Thoracic aorta (tissue), 2 donors: ENCODE measurements at regions not wholly inside any gene's neighbourhood (a gene's known extent, or its start where the extent isn't known, plus 50 kb on each side); places are given as distances from the start of the nearest gene placed in this dataset.

Source experiments
- ATAC-seq: fragments of 150-250 bp; one replicate; pipeline ENCODE4 v1.8.0; 2017; ENCODE audit warnings: low read depth; ENCODE audit not compliant: insufficient number of reproducible peaks, low FRiP score
- DNase-seq: peaks from one replicate; pipeline ENCODE4 v3.0.0-alpha.2; 2020; ENCODE audit warnings: low spot score
- H3K27ac ChIP-seq, 2 donors: fragments of 200-600 bp; sonication (generic); 1 replicate in 1 of 2; 2 replicates in 1 of 2; pipeline ENCODE4 v1.5.1; 2016; ENCODE audit warnings: mild to moderate bottlenecking in 2 of 2, moderate library complexity in 2 of 2
- H3K27me3 ChIP-seq: fragments of 200-600 bp; sonication (generic); replicated peaks from 2 replicates; pipeline ENCODE4 v1.6.0; 2016; ENCODE audit warnings: mild to moderate bottlenecking; ENCODE audit not compliant: insufficient read depth
- H3K36me3 ChIP-seq: fragments of 200-600 bp; sonication (generic); one replicate; pipeline ENCODE4 v1.5.1; 2016
- H3K4me1 ChIP-seq, 2 donors: fragments of 200-600 bp; sonication (generic); 1 replicate in 1 of 2; 2 replicates in 1 of 2; pipeline versions ENCODE4 v1.5.1 to v1.6.0; 2016; ENCODE audit warnings: low read depth in 2 of 2, mild to moderate bottlenecking in 1 of 2; ENCODE audit not compliant: control insufficient read depth in 1 of 2
- H3K4me3 ChIP-seq: fragments of 200-600 bp; sonication (generic); 2 replicates; pipeline ENCODE4 v1.5.1; 2016; ENCODE audit warnings: mild to moderate bottlenecking
- H3K9me3 ChIP-seq: fragments of 200-600 bp; sonication (generic); 2 replicates; pipeline ENCODE4 v1.5.1; 2016
- CTCF ChIP-seq: fragments of 200-600 bp; sonication (generic); IDR thresholded peaks from one replicate; pipeline ENCODE4 v1.5.1; 2019; ENCODE audit warnings: antibody characterized with exemption

- no peaks in the 10 kb centered on the region for H3K4me1 ChIP-seq
- no peak for TF ChIP-seq CTCF
- ATAC-seq, result no peak
- no peak overlapping the region for H3K4me3 ChIP-seq
- H3K9me3 ChIP-seq, result no peaks in the 10 kb centered on the region
- DNase-seq, result no peak
- no peaks in the 10 kb centered on the region for H3K36me3 ChIP-seq
- H3K27me3 ChIP-seq, result no peaks in the 10 kb centered on the region
- no peak overlapping the region for H3K27ac ChIP-seq
These were observed 141.3 kb upstream of the EPB41L4A start for GRCh38 chr5:112560371-112560770.

- Histone ChIP-seq H3K27ac (no peak overlapping the region), H3K4me1 (no peaks in the 10 kb centered on the region), H3K9me3 (no peaks in the 10 kb centered on the region), H3K36me3 (no peaks in the 10 kb centered on the region), H3K4me3 (no peak overlapping the region), H3K27me3 (no peaks in the 10 kb centered on the region)
- no peak for TF ChIP-seq CTCF
- ATAC-seq (no peak), DNase-seq (no peak)
These were observed 144.2 kb upstream of the EPB41L4A start for GRCh38 chr5:112563169-112563826.

- DNase-seq (no peak), ATAC-seq (no peak)
- Histone ChIP-seq H3K9me3 (no peaks in the 10 kb centered on the region), H3K27ac (no peak overlapping the region), H3K4me3 (no peak overlapping the region), H3K4me1 (no peaks in the 10 kb centered on the region), H3K27me3 (no peaks in the 10 kb centered on the region), H3K36me3 (no peaks in the 10 kb centered on the region)
- TF ChIP-seq CTCF, result no peak
These were observed 147.2 kb upstream of the EPB41L4A start for GRCh38 chr5:112566251-112566650.

GRCh38 chr5:112569596-112569995, 150.5 kb upstream of the EPB41L4A start:
- Histone ChIP-seq H3K36me3 (no peaks in the 10 kb centered on the region), H3K27me3 (no peaks in the 10 kb centered on the region), H3K9me3 (no peaks in the 10 kb centered on the region), H3K27ac (no peak overlapping the region), H3K4me1 (no peaks in the 10 kb centered on the region), H3K4me3 (no peak overlapping the region)
- ATAC-seq, result no peak
- DNase-seq, result no peak
- no peak for TF ChIP-seq CTCF

GRCh38 chr5:112570708-112571444, 151.8 kb upstream of the EPB41L4A start:
- TF ChIP-seq CTCF, result no peak
- DNase-seq (no peak), ATAC-seq (no peak)
- H3K4me3 ChIP-seq, result no peak overlapping the region
- no peaks in the 10 kb centered on the region for H3K4me1 ChIP-seq
- H3K27me3 ChIP-seq, result no peaks in the 10 kb centered on the region
- no peak overlapping the region for H3K27ac ChIP-seq
- no peaks in the 10 kb centered on the region for H3K9me3 ChIP-seq
- H3K36me3 ChIP-seq, result no peaks in the 10 kb centered on the region
